DMS114 treated with DMSO at 0.1 percent for 48 hours (cell line): ENCODE measurements at regions not wholly inside any gene's neighbourhood (a gene's known extent, or its start where the extent isn't known, plus 50 kb on each side); places are given as distances from the start of the nearest gene placed in this dataset.
"Not testable (repeated sequence)": the region's sequence is repeated elsewhere in the genome, so short reads cannot be mapped to it uniquely, and the experiment has no call there.

Experiments
- DNase-seq: peaks from one replicate; lab custom pipeline; 2025; ENCODE audit not compliant: unreplicated experiment; lab: John Stamatoyannopoulos, UW

GRCh38 chr9:26260238-26260637 is 582.0 kb upstream of the TUSC1 start:
- DNase-seq: no peak

DNA sequence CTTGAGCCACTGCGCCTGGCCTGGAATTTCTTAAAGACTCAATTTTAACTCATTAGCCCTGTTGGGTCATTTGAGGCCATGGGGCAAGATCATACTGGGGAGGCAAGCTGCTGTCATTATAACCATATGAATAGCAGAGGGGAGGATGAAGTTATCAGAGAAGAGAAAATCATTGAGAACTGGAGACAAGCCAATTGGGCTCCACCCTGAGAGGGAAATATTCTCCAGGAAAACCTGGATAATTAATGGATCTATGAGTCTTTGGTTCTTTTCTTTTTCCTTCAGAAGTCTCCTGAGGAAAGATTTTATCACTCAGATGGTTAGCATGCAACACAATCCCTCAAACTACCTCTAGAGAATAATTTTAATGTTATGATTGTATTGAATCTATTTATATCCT is 569.6 kb upstream of the TUSC1 start:
- DNase-seq: no peak

DNA sequence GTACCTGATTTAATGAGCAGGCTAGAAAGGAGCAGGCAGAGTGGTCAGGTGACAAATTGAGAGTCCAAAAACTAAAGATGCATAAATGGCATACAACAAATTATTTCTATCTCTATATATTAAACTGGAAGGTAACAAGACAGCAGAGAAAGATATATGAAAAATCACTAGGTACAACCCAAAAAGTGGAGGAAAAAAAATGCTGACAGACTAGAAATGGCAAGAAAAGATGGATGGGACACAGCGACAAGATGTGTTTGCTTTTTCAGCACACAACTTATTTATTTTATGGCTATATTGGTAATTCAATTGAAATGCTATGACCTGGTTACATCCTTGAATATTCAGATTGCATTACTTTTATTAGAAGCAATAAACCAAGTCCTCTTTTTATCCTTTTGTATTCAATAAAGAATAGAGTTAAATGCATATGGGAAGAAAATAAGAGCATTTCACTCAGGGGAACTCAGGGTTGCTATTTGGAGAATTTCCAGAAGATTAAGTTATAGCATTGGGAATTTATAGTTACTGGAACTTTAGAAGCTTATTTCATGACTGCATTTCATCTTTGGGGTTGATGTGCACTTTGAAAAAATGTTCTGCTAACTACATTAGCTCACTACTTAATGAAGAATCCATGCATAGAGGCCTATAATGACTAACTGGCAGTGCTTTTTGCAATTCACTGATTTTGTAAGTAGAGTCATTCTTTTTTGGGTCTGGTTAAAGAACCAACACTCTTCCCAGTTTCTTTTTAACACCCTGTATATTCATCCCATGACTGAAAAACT is 566.6 kb upstream of the TUSC1 start:
- DNase-seq: no peak

DNA sequence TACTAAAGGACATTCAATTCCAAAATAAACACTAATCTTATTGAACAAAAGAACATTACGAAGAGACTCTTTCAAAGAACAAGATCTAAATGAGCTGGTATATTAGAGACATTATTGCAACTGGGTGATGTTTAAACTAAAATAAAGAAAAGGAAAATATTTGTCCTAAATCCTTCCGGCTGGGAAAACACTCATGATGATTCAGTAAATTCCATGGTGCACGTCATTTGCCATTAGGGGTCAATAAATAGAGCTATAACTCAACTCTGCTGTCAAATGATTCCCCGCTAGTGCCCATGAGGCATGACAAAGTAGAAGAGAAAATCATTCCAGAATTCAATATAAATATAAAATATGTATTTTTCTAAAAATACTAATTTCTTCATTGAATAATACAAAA is 565.5 kb upstream of the TUSC1 start:
- no peak for DNase-seq

GRCh38 chr9:26243029-26243697 is 564.9 kb upstream of the TUSC1 start:
- no peak for DNase-seq

- no peak for DNase-seq
These were observed 561.8 kb upstream of the TUSC1 start for GRCh38 chr9:26240020-26240419.

DNA sequence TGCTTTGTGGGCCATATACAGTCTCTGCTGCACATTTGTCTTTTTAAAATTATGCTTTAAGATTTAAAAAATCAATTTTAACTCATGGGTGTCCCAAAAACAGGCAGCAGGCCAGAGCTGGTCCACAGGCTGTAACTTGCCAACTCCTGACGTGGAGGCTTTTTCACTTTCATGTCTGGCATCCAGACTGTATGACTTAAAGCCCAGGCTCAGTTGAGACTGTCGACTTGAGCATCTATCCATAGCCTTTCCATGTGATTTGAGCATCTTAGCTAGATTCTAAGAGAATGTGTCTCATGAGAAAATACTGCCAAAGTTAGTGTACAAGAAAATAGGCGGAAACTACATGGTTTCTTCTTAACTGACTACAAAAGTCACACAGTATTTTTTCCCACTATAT is 559.0 kb upstream of the TUSC1 start:
- DNase-seq: no peak

DNA sequence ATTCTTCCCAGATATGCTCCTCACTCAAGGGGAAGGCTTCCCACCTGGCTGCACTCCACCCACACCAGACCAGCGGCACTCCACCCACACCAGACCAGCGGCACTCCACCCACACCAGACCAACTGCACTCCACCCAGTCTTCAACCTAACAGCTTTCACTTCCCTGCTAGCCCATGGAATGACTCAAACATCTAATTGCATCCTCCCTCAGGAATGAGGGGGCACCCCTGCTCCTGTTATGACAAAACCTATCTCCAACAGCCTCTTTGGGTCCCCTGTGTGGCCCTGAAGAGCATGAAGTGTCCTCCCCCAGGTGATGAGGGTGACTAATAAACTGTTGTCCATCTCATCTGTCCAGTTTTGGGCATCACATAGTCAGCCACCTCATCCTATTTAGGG is 556.6 kb upstream of the TUSC1 start:
- no peak for DNase-seq

GRCh38 chr9:26231391-26231790 is 553.1 kb upstream of the TUSC1 start:
- DNase-seq: no peak

DNA sequence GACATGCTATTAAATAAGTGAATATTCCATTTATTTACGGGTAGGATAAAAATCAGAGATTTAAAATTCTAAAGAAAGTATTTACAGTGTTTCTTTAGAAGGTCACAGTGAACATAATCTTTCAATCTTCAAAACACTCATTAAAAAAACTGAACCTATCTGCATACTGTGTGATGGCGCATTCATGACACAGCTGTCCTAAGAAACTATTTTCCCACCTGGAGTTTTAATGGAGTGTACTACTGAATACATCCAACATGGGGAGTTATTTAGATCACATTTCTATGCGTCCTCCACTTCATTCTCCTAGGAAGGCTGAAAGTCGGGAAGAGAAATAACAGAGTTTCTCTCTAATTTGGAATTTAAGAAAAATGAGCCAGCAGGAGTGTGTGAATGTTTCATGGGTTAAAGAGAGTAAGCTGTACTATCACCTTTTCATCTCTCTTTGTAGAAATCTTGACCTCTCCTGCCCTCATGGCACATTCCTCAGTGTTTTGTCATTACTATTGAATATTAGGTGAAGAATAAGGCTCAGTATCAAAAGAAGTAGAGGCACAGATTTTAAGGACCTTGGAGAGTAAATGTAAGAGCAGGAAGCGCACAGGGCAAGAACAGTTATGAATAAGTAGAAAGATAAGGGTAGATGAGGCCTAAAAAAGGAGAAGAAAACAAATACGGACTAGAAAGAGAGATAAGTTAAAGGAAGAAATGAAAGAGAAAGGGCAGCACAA is 551.2 kb upstream of the TUSC1 start:
- DNase-seq: no peak

- no peak for DNase-seq
These were observed 550.0 kb upstream of the TUSC1 start for GRCh38 chr9:26228273-26228672.

- DNase-seq: no peak
These were observed 543.0 kb upstream of the TUSC1 start for GRCh38 chr9:26221290-26221689.

DNA sequence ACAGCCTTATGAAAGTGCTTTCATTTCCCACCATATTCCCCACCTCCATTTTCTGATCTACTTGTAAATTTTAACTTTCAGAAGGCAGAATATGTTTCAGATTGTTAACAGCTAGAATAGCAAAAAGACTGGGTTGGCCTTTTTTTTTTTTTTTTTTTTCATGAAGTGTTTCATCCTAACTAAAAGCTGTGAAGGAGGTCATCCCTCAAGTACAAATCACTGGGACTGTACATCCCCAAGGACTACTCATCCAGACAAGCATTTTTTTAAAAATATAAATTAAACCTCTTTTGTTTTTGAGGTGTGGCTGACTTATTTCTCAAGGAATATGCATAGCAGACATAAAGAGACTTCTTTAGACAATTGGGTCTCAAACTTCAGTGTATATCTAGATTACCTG is 542.1 kb upstream of the TUSC1 start:
- no peak for DNase-seq

DNA sequence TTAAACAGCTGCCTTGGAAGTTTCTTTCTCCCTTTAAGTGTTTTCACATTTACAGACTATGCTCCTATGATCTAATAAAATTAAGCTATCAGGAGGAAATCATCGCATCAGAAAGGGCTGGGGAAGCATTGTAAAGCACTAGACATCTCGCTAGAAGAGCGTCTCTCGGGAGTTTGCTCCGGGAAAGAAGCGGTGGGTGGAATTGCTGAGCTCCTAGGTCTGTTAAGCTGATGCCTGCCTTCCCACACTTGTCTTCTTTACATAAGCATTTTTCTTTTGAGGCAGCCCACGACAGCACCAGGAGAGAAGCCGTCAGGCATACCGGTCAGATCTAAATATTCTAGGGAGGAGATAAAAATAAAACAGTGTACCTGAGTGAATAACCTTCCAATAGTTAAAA is 541.7 kb upstream of the TUSC1 start:
- no peak for DNase-seq

- no peak for DNase-seq
These were observed 538.5 kb upstream of the TUSC1 start for GRCh38 chr9:26216702-26217101.

DNA sequence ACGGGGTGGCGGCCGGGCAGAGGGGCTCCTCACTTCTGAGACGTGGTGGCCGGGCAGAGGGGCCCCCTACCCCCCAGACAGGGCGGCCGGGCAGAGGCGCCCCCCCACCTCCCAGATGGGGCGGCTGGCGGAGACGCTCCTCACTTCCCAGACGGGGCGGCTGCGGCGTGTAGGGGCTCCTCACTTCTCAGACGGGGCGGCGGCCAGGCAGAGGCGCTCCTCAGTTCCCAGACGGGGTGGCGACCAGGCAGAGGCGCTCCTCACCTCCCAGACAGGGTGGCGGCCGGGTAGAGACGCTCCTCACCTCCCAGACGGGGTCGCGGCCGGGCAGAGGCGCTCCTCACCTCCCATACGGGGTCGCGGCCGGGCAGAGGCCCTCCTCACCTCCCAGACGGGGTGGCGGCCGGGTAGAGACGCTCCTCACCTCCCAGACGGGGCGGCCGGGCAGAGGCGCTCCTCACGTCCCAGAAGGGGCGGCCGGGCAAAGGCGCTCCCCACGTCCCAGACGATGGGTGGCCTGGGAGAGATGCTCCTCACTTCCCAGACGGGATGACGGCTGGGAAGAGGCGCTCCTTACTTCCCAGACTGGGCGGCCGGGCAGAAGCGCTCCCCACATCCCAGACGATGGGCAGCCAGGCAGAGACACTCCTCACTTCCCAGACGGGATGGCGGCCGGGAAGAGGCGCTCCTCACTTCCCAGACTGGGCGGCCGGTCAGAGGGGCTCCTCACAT is 536.6 kb upstream of the TUSC1 start:
- not testable (repeated sequence) for DNase-seq

DNA sequence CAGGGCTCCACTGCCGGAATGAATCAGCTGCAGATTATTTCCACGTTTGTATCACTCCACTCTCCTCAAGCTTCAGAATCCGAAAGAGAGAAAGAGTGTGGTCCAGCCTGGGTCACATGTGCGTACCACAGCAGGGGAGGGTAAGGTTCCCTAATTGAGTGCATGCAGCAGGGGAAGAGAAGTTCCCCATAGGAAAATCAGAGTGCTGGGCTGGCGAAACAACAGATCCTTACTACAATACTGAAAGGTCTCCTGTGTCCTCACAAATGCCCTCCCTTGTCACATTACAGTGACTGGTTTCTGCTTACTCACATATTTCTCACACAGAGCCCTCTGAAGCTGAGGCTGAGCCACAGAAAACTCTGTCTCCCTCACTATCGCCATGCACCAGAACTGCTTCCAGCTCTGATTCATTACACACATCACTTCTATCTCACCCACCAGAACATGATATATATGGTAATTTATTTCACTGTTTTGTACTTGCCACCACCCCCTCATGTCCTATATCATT is 532.2 kb upstream of the TUSC1 start:
- DNase-seq: no peak

- DNase-seq: no peak
These were observed 527.0 kb upstream of the TUSC1 start for GRCh38 chr9:26205261-26205660.

GRCh38 chr9:26193237-26193636 is 515.0 kb upstream of the TUSC1 start:
- DNase-seq: no peak

GRCh38 chr9:26191711-26192110 is 513.5 kb upstream of the TUSC1 start:
- DNase-seq: no peak

DNA sequence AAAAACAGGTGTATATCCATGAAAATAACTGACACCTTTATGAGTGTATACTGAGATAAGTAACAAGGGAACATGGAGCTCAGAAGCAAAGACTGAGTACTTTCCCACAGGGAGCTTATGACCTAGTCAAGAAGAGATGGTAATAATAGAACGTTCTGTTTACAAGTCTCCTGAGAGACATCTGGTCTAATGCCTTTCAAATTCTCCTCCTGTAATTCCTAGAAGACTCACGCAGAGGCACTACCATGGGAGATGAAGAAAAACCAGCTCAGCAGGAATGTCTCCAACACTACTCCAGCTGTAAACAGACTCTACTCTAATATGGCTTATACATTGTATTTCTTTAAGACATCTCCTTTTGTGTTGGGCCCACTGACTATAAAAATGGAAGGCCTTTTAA is 503.6 kb upstream of the TUSC1 start:
- DNase-seq: no peak
